OCI-LY1 (cell line): ENCODE measurements at regions not wholly inside any gene's neighbourhood (a gene's known extent, or its start where the extent isn't known, plus 50 kb on each side); places are given as distances from the start of the nearest gene placed in this dataset.

Source experiments
- H2AFZ ChIP-seq: fragments of 200-600 bp; sonication (generic), shearing (Covaris generic); 2 replicates; pipeline ENCODE4 v1.6.0; 2014; ENCODE audit warnings: antibody characterized with exemption, mild to moderate bottlenecking, low read length
- H3F3A ChIP-seq: fragments of 200-600 bp; sonication (generic), shearing (Covaris generic); 2 replicates; pipeline ENCODE4 v1.6.0; 2014; ENCODE audit warnings: mild to moderate bottlenecking, antibody characterized with exemption, low read length, moderate library complexity; ENCODE audit not compliant: insufficient read depth
- H3K27ac ChIP-seq: fragments of 200-600 bp; sonication (generic); 2 replicates; pipeline ENCODE4 v1.5.1; 2014; ENCODE audit warnings: low read length, mixed run types, mild to moderate bottlenecking, low read depth; ENCODE audit not compliant: poor library complexity, severe bottlenecking
- H3K27me3 ChIP-seq: fragments of 200-600 bp; sonication (generic); 2 replicates; pipeline ENCODE4 v1.6.0; 2014; ENCODE audit warnings: antibody characterized with exemption, mild to moderate bottlenecking, low read length, moderate library complexity; ENCODE audit not compliant: insufficient read depth
- H3K36me3 ChIP-seq: fragments of 200-600 bp; sonication (generic); 2 replicates; pipeline ENCODE4 v1.6.1; 2014; ENCODE audit warnings: mild to moderate bottlenecking, antibody characterized with exemption, low read length, moderate library complexity, mixed read lengths; ENCODE audit not compliant: insufficient read depth
- H3K4me1 ChIP-seq: fragments of 200-600 bp; sonication (generic); 2 replicates; pipeline ENCODE4 v1.5.1; 2014; ENCODE audit warnings: mild to moderate bottlenecking, low read length, moderate library complexity; ENCODE audit not compliant: insufficient read depth, severe bottlenecking
- H3K4me2 ChIP-seq: fragments of 200-600 bp; sonication (generic), shearing (Covaris generic); 2 replicates; pipeline ENCODE4 v1.6.1; 2014; ENCODE audit warnings: low read length
- H3K4me3 ChIP-seq: fragments of 200-600 bp; sonication (generic); 2 replicates; pipeline ENCODE4 v1.5.1; 2014; ENCODE audit warnings: low read length, low read depth, mild to moderate bottlenecking, mixed read lengths; ENCODE audit not compliant: poor library complexity, severe bottlenecking
- H3K79me2 ChIP-seq: fragments of 200-600 bp; shearing (Covaris generic); 2 replicates; pipeline ENCODE4 v1.6.1; 2016; ENCODE audit warnings: mixed run types, low read length, mixed read lengths; ENCODE audit not compliant: insufficient read depth
- H3K9ac ChIP-seq: fragments of 200-600 bp; sonication (generic), shearing (Covaris generic); 2 replicates; pipeline ENCODE4 v1.6.1; 2014; ENCODE audit warnings: mild to moderate bottlenecking, low read length, mixed read lengths
- H3K9me2 ChIP-seq: fragments of 200-600 bp; sonication (generic), shearing (Covaris generic); 2 replicates; pipeline ENCODE4 v1.6.1; 2014; ENCODE audit warnings: low read depth, mild to moderate bottlenecking, low read length, mixed read lengths
- H3K9me3 ChIP-seq: fragments of 200-600 bp; shearing (Covaris generic); 2 replicates; pipeline ENCODE4 v1.6.1; 2014; ENCODE audit warnings: low read length, mixed read lengths
- H4K20me1 ChIP-seq: fragments of 200-600 bp; sonication (generic), shearing (Covaris generic); 2 replicates; pipeline ENCODE4 v1.6.0; 2016; ENCODE audit warnings: mild to moderate bottlenecking, low read length; ENCODE audit not compliant: insufficient read depth
- CTCF ChIP-seq: fragments of 200-600 bp; sonication (generic), shearing (Covaris generic); IDR thresholded peaks from 2 replicates; pipeline ENCODE4 v1.5.1; 2017; ENCODE audit warnings: mild to moderate bottlenecking, antibody characterized with exemption, low read length, moderate library complexity, mixed read lengths
- EZH2 ChIP-seq: fragments of 200-600 bp; sonication (generic), shearing (Covaris generic); IDR thresholded peaks from 2 replicates; pipeline ENCODE4 v1.8.0; 2017; ENCODE audit warnings: borderline replicate concordance, mixed run types, mild to moderate bottlenecking, antibody characterized with exemption, low read length, moderate library complexity, mixed read lengths

GRCh38 chr4:187422655-187423054 is 572.9 kb upstream of the ZFP42 start:
- H3K9me3 ChIP-seq, result no peaks in the 10 kb centered on the region
- no peak overlapping the region for H3K4me3 ChIP-seq
- no peak overlapping the region for H3K27ac ChIP-seq
- H3F3A ChIP-seq, result no peaks in the 10 kb centered on the region
- TF ChIP-seq CTCF (no peak), EZH2 (no peak)
- H3K9me2 ChIP-seq, result no peaks in the 10 kb centered on the region
- no peaks in the 10 kb centered on the region for H4K20me1 ChIP-seq
- no peaks in the 10 kb centered on the region for H3K27me3 ChIP-seq
- no peaks in the 10 kb centered on the region for H3K4me1 ChIP-seq
- H3K79me2 ChIP-seq, result no peaks in the 10 kb centered on the region
- no peak overlapping the region for H3K4me2 ChIP-seq
- no peak overlapping the region for H3K9ac ChIP-seq
- no peak overlapping the region for H2AFZ ChIP-seq
- no peaks in the 10 kb centered on the region for H3K36me3 ChIP-seq

GRCh38 chr4:187424636-187425035 is 570.9 kb upstream of the ZFP42 start:
- Histone ChIP-seq H3K36me3 (no peaks in the 10 kb centered on the region), H3F3A (no peaks in the 10 kb centered on the region), H4K20me1 (no peaks in the 10 kb centered on the region), H3K9ac (no peak overlapping the region), H3K79me2 (no peaks in the 10 kb centered on the region), H3K9me2 (no peaks in the 10 kb centered on the region), H3K4me1 (peaks cover 11% of the 10 kb centered on the region), H3K4me2 (no peak overlapping the region), H3K4me3 (no peak overlapping the region), H2AFZ (no peak overlapping the region), H3K27ac (no peak overlapping the region), H3K27me3 (no peaks in the 10 kb centered on the region), H3K9me3 (0 out of 2 replicates have a peak, but pooled peaks cover 4% of the 10 kb centered on the region)
- TF ChIP-seq EZH2 (no peak), CTCF (no peak)

- no peak overlapping the region for H3K4me3 ChIP-seq
- no peak overlapping the region for H3K27ac ChIP-seq
- H3K36me3 ChIP-seq, result no peaks in the 10 kb centered on the region
- H2AFZ ChIP-seq, result no peak overlapping the region
- no peaks in the 10 kb centered on the region for H3K27me3 ChIP-seq
- H3K4me2 ChIP-seq, result no peak overlapping the region
- no peaks in the 10 kb centered on the region for H4K20me1 ChIP-seq
- no peaks in the 10 kb centered on the region for H3K79me2 ChIP-seq
- no peaks in the 10 kb centered on the region for H3K9me2 ChIP-seq
- H3K9me3 ChIP-seq, result 0 out of 2 replicates have a peak, but pooled peaks cover 4% of the 10 kb centered on the region
- TF ChIP-seq EZH2 (no peak), CTCF (no peak)
- H3K9ac ChIP-seq, result no peak overlapping the region
- H3F3A ChIP-seq, result no peaks in the 10 kb centered on the region
- peaks cover 11% of the 10 kb centered on the region for H3K4me1 ChIP-seq
These were observed 569.1 kb upstream of the ZFP42 start for GRCh38 chr4:187426511-187426910.
